ENCODE measurements at regions not wholly inside any gene's neighbourhood (a gene's known extent, or its start where the extent isn't known, plus 50 kb on each side); places are given as distances from the start of the nearest gene placed in this dataset.

DNA sequence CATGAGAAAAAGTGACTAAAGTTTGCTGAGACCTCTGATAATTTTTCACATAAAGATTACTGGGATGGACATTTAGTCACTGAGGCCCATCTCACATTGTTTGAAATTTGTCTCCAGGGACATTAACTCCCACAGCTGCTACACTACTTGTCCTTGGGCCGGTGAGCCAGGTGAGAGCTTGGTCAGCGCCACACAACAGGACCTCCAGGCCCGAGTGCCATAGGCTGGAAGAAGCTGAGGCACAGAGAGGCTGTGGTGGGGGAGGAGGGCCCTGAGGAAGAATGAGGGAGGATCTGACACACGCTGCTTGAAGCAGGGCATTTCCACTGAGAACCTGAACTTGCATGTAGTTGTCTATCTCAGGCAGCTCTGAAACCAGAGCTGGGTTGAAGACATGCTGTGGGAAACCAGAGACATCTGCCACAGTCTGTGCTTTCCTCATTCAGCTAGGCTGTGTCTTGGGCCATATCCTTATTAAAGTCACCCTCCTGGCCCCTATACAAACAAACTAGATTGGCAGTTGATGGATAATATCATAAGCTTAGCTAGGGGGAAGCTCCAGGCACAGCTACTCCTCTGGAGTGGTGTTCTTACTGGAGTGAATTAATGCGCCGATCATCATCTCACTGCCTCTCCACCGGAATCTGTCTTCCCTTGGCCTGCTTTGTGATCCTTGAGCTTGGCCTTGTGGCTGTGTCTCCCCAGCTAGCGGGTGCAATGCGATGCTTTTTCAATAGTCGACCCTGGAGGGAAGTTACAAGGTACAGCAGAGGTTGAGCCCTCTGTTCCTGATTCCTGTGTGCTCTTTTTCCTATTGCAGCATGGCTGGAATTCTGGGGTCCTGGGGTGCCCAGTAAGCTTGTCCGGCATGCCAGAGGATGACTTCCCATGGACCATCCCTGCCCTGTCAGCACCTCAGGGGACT lies 225.3 kb upstream of the B3GAT1 start:
- DNase-seq = no peak

DNA sequence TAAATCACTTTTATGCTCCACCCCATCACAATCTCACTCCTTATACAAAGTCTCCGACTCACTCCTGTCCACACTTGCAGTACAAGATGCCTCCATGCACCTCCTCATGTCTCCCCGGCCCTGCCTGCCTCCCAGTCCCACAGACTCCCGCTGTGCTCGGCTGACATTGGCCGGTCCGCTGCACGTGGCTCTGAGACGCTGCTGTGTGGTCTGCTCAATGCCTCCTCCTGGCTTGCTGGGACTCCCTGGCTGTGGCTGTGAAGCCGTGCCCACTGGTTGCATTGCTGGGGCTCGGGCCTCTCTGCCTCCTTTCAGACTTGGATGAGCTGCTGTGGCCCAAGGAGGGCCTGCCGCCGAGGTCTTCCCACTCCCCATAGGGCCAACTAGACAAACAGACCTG lies 224.0 kb upstream of the B3GAT1 start:
- no peak for DNase-seq

DNA sequence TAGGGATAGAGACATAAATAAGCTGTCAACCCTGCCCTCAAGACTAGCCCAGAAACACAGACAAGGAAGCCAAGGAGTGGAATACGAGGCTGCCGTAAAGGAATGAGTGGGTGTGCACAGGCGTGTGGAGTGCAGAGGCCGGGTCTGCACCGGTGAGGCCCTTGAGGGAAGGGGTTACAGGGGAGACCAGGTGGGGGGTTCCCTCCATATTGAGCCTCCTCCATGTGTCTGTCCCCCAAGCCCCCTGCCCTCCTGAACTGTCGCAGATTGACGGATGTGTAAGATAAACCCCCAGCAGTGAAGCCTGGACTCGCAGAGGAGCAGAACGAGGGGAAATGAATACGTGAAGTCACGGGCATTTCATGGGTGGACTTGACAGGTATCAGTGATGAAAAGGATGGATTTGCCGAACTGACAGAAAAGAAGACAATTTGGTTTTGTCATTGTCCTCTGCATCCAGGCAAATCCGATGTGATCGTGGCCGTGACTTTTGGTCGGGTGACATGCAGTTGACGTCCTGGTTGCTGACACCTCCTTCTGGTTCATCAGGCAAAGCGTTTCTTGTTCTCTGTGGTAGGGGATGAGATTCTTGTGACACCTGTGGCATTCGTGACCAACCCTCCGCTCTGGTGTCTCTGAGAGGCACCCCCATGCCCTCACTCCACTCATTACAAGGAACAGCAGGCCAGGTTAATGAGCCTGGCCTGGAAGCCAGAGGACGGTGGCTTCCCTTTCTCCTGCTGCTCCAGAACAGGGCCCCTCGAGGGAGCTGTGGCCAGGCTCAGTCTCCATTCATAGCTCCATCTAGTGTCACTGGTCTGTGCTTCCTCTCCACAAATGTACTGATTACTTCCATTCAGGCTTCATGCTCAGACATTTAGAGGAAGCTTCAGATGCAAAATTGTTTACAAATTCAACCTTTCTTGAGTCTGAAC lies 223.1 kb upstream of the B3GAT1 start:
- no peak for DNase-seq

DNA sequence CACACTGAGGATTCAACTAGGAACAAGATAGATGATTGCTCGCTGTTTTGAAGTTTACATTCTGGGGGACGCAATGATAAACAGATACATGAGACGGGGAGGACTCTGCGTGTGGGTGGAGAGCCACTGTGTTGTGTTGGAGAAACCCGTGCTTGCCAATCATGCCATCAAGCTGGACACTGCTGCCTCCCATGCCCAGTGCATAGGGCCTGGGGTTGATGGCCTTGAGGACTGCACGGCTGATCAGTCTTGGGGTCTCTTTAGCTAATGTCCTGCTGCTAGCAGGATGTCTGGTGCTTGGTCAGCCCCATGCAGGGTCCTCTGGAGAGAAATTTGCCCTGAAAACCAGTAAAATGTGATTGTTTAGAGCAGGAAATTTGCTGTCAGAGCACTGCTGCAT lies 221.2 kb upstream of the B3GAT1 start:
- DNase-seq = no peak

DNA sequence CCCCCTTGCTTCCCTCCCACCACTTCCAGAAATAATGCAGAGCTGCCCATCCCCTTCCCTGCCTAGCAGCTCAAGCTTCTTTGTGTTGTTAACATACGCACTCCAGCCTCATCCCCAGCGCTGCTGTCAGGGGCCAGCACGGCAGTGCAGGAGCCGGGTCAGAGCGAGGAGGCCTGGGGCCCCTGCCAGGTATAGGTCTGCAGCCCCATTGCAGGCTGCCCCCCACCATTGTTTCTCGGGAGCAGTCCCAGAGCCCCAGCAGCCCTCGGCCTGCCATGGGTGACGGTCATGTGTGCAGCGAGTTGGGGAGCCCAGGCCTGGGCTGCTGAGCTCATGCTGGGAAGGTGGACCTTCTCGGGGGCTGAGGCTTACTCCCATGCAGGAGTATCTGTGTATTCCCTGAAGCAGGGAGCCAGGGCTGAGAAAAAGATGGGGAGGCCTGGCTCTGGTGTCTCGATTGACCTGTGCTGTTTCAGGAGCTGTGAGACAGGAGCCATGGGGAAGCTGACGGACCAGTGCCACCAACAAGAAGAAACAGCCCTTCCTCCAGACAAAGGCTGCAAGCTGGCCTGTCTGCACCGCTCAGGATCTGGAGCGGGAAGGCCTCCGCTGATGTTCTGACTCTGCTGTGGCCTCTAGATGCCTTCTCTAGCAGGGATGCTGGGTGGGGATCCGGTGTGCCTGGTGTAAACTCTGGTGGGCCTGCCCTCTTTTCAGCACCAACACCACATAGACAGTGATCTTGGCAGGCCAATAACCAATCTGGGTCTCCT lies 220.5 kb upstream of the B3GAT1 start:
- DNase-seq = no peak

DNA sequence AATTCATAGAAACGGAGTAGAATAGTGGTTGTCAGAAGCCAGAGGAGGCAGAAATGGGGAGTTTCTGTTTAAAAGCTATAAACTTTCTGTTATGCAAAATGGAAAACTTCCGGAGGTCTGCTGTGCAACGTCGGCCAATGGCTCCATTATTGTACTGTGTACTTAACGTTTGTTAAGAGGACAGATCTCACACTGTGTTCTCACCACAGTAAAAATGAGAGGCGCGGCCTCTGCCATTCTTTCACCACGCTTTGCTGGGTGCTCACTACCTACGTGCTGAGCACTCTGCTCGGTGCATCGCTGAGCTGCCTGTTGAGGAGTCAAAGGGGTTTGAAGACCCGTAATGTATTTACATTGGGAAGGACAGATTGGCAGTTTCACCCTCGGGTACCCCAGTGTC lies 218.8 kb upstream of the B3GAT1 start:
- DNase-seq = no peak

- DNase-seq = no peak
These were observed 216.4 kb upstream of the B3GAT1 start for GRCh38 chr11:134628426-134628825.

- DNase-seq = no peak
These were observed 214.0 kb upstream of the B3GAT1 start for GRCh38 chr11:134626032-134626431.

GRCh38 chr11:134625631-134626030 lies 213.6 kb upstream of the B3GAT1 start:
- DNase-seq = no peak

DNA sequence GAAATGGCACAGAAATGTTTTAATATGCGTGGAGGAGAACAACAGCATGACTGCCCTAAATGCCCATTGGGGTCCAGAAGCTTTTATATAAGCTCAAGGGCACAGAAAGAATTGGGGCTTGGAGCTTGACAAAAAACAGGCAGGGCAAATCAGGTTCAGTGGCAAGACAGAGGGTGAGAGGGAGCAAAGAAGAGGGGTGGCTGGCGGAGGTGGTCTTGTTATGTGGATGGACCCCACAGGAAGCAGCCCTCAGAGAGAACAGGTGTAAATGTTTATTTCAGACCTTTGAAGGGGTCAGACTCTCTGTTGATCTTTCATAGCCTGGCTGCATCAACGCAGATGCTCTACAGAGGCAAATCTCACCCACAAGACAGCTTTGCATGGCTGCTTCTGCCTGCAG lies 213.1 kb upstream of the B3GAT1 start:
- DNase-seq = no peak

DNA sequence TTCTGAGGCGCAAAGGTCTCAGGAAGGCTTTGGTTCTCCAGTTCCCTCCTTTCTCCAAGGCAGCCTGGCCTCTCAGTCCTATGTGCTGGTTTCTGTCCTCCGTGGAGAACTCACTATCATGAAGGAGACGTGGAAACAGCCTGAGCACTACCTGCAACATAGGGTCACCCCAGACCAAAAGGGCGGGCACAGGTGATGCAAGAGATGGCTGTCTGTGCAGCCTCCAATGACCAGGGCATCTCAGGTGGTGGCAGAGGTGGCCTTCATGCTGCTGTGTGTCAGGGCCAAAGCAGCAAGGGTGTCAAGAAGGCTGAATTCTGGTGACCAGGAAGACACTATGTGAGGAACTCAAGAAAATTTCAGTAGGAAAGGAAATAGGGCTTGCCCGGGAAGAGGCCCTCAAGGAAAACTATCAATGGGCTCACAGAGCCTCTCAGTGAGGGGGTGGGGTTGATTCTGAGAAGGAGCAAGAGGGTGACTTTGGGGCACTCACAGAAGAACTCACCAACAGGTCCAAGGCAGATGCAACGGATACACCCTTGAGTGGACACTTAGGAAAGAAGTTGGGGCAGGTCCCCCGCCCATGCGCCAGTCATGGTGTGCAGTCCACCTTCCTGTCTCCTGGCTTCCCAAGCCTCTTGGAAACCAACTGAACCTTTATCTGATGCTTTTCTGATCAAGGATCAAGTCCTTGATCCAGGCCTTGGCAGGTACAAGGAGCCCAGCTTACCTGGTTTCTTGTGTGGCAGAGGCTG lies 212.3 kb upstream of the B3GAT1 start:
- DNase-seq = no peak

DNA sequence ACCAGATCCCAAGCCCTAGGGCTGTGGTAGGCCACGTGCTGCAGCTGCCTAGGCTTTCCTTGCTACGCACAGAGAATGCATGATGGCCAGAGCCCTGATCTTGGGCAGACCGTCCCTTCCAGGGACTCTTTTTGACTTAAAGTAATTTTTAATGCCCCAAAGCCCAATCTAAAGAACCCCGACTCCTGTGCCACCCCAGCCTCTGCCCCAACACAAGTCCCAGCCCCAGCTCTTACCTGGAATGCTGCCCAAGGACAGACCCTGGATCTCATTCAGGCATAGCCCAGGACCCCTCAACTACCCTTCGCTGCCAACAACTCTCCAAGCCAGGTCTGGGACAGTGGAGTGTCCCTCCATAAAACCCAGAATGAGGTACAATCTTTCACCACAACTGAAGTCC lies 211.7 kb upstream of the B3GAT1 start:
- no peak for DNase-seq

DNA sequence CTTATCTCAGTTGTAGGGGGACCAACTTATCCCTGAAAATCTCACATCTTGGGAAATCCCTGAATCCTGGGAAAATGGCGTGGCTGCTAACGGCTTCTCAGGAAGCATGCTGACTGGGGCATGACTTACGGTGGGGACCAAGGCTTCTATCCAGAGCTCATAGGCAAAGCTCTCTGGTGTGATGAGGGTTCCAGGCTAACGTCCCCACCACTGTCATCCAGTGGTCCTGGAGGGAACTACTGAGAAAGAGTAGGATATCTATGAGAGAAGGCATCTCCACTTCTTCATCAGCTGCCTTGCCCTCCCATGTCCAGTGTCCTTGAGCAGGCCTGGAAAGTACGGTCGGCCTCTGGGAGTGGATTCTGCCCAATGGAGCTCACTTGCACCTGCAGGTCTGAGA lies 210.4 kb upstream of the B3GAT1 start:
- DNase-seq = no peak

- DNase-seq = no peak
These were observed 205.3 kb upstream of the B3GAT1 start for GRCh38 chr11:134617360-134617759.

DNA sequence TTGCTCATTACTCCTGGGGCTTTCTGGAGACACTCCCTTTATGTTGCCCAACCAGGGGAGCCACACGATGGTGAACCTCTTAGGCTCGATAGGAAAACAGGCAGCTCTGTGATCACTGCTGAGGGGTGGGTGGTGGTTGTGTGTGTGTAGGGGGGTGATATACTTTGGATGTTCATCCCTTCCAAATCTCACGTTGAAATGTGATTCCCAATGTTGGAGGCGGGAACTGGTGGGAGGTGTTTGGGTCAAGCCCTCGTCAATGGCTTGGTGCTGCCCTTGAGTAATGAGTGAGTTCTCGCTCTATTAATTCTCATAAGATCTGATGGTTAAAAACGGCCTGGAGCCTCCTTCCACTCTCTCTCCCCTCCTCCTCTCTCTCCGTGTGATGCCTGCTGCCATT lies 204.0 kb upstream of the B3GAT1 start:
- no peak for DNase-seq

DNA sequence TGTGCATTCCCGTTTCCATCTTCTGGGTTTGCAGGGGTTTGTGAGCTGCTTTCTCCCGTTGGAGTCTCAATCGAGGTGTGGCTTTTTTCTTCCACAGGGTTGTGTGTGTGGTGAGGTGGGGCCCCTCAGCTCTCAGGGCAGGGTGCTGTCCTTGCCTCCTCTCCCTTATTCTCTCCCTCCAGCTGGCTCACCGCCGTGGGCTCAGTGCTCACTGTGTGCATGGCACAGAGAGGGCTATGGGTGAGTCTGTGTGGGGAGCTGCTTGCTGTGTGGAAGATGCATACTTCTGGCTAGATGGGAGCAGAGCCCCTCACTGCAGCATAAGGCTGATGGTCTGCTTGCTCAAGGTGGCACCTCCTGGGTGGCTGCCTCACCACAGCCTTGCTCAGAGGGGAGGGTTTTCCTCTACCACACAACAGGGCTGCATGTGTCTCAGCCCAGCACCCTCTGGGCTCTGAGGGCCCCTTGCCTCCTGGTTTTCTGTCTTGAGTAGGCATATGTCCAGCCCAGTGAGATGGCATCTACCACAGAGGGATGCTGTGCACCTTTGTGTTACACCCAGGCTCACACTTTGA lies 203.1 kb upstream of the B3GAT1 start:
- DNase-seq = no peak

DNA sequence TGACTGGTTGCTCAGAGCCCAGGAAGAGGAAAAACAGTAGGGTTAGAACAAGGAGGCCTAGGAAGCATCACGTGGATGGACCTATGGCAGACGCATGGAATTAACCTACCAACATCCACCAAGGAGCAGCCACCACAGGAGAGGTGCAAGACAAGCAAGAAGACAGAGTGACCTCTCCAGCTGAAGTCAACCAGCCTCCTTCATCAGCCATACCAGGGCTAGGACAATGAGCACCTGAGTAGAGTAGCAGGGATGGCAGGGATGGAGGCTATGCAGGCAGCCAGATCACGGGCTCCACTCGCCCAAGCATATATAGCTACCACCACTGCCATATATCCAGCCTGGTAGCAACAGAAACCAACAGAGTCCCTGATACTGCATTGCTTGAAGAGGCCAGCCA lies 202.1 kb upstream of the B3GAT1 start:
- DNase-seq = no peak

DNA sequence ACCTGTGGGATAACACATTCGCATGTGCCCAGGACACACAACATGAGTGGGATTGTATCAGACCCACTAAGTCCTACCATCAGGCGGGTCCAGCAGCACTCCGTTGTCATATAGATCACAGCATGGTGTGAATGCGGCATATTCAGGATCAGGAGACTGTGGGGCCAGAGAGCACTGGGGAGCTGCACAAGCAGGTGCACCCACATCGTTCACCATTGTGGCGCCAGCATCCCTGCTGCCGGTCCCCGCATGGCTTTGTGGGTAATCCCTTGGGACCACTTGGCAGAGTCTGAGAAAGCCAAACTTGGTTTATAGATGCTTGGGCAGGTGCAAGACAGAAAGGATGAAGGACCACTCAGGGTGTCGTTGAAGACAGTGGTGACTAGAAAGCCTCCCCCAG lies 201.6 kb upstream of the B3GAT1 start:
- DNase-seq = no peak

DNA sequence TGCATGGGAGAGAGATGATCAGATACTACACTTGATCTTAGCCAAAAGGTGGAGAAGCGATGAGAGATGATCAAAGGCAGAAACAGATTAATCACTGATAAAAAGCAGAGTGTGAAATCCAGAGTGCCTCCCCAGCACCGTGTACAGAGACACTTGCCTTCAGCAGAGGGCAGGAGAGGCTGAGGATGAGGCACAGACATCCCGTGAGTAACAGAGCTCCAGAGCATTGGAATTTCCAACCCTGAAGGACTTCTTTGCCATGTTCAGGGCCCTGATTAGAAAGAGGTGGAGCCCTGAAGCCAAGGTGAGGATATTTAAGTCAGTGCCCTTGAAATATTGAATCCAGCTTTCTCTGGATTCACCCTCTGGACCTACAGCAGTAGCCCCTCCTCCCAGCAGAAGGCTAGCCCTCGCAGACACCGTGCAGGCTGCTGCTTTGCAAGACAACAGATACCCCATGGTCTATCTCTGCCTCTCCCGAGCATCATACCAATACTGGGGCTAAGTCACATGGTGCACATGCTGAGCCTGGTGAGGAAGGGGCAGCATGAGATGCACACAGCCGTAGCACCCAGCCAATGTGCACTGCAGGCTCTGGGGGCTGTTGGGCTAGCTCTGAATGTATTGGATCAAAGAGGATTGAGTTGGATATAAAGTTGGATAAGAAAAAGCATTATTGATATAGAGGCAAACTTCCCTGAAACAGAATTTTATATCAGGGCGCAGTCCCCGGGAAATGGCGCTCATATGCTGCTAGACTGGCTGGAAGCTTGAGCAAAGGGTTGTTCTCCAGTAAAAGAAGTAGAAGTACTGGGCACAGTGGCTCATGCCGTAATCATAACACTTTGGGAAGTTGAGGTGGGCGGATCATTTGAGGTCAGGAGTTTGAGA lies 200.3 kb upstream of the B3GAT1 start:
- no peak for DNase-seq

DNA sequence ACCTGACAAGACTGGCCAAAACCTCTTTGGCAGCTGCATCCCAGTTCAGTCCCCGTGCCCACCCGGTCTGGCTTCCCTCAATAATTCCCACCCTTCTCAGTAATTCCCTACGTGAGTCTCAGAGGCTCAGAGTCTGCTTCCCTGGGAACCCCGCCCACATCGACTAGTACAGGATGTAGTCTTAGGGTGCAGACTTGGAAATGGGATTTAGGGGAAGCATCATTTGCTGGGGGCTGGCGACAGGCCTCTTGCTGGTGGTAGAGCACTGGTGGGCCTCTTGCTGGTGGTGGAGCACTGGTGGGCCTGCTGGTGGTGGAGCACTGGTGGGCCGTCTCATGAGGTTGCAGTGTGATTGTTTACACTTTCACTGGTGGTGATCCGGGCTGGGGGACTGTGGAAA lies 199.5 kb upstream of the B3GAT1 start:
- no peak for DNase-seq
